ENCODE measurements at regions not wholly inside any gene's neighbourhood (a gene's known extent, or its start where the extent isn't known, plus 50 kb on each side); places are given as distances from the start of the nearest gene placed in this dataset.

- TF ChIP-seq, protein P1, sequence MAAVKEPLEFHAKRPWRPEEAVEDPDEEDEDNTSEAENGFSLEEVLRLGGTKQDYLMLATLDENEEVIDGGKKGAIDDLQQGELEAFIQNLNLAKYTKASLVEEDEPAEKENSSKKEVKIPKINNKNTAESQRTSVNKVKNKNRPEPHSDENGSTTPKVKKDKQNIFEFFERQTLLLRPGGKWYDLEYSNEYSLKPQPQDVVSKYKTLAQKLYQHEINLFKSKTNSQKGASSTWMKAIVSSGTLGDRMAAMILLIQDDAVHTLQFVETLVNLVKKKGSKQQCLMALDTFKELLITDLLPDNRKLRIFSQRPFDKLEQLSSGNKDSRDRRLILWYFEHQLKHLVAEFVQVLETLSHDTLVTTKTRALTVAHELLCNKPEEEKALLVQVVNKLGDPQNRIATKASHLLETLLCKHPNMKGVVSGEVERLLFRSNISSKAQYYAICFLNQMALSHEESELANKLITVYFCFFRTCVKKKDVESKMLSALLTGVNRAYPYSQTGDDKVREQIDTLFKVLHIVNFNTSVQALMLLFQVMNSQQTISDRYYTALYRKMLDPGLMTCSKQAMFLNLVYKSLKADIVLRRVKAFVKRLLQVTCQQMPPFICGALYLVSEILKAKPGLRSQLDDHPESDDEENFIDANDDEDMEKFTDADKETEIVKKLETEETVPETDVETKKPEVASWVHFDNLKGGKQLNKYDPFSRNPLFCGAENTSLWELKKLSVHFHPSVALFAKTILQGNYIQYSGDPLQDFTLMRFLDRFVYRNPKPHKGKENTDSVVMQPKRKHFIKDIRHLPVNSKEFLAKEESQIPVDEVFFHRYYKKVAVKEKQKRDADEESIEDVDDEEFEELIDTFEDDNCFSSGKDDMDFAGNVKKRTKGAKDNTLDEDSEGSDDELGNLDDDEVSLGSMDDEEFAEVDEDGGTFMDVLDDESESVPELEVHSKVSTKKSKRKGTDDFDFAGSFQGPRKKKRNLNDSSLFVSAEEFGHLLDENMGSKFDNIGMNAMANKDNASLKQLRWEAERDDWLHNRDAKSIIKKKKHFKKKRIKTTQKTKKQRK (IDR thresholded peaks at IDR 0.05; ENCODE audit: low read depth, low read length): no peak
- no peak for TF ChIP-seq NRF1 (conservative IDR thresholded peaks at IDR 0.05; ENCODE audit: low read depth, low read length)
- peak; percentile 44; the same call in 1 of the 2 replicates for TF ChIP-seq CBFB (IDR thresholded peaks at IDR 0.05; ENCODE audit: low read depth)
- no peak for TF ChIP-seq ZZZ3 (IDR thresholded peaks at IDR 0.05; ENCODE audit: control insufficient read depth, insufficient read length, low read depth)
- TF ChIP-seq GABPA (IDR thresholded peaks at IDR 0.05; ENCODE audit: low read depth): 0 out of 2 replicates have a peak, but pooled peaks have one; percentile 30
- TF ChIP-seq BHLHE40 (IDR thresholded peaks at IDR 0.05; ENCODE audit: borderline replicate concordance in 1 of 2, low read depth in 2 of 2, low read length in 1 of 2): peak; percentile 31 to 56; a peak in 2 of 4 replicates
- no peak for TF ChIP-seq NFYA (IDR thresholded peaks at IDR 0.05; ENCODE audit: borderline replicate concordance, low read depth, low read length)
- no peak for TF ChIP-seq MXI1 (IDR thresholded peaks at IDR 0.05; ENCODE audit: low read depth, low read length)
- no peak for TF ChIP-seq CHD4 (IDR thresholded peaks at IDR 0.05)
- no peak for TF ChIP-seq HSF1 (IDR thresholded peaks at IDR 0.05; ENCODE audit: low read depth, low read length)
- TF ChIP-seq HDGF (IDR thresholded peaks at IDR 0.05): no peak
- TF ChIP-seq NR2F1 (conservative IDR thresholded peaks at IDR 0.05): no peak
- no peak for TF ChIP-seq EGR1 (IDR thresholded peaks at IDR 0.05; ENCODE audit: borderline replicate concordance in 1 of 2, low read depth in 2 of 2, low read length in 2 of 2)
- TF ChIP-seq, protein P2, sequence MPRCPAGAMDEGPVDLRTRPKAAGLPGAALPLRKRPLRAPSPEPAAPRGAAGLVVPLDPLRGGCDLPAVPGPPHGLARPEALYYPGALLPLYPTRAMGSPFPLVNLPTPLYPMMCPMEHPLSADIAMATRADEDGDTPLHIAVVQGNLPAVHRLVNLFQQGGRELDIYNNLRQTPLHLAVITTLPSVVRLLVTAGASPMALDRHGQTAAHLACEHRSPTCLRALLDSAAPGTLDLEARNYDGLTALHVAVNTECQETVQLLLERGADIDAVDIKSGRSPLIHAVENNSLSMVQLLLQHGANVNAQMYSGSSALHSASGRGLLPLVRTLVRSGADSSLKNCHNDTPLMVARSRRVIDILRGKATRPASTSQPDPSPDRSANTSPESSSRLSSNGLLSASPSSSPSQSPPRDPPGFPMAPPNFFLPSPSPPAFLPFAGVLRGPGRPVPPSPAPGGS (IDR thresholded peaks at IDR 0.05; ENCODE audit: borderline replicate concordance, insufficient read depth, low read depth, low read length, poor library complexity, severe bottlenecking): no peak
- TF ChIP-seq YY1 (IDR thresholded peaks at IDR 0.05; ENCODE audit: low read depth, low read length): no peak
- TF ChIP-seq SREBF2 (IDR thresholded peaks at IDR 0.05; ENCODE audit: low read length): no peak
- TF ChIP-seq SPI1 (IDR thresholded peaks at IDR 0.05; ENCODE audit: borderline replicate concordance, insufficient read depth, low read depth, low read length): peak; percentile 44; the same call in 1 of the 2 replicates
- TF ChIP-seq KDM1A (IDR thresholded peaks at IDR 0.05; ENCODE audit: borderline replicate concordance): no peak
- TF ChIP-seq ATF2 (IDR thresholded peaks at IDR 0.05; ENCODE audit: low read length): no peak
- TF ChIP-seq RCOR1 (conservative IDR thresholded peaks at IDR 0.05; ENCODE audit: low read depth, low read length): no peak
- TF ChIP-seq BRCA1 (IDR thresholded peaks at IDR 0.05; ENCODE audit: low read depth, low read length): no peak
- TF ChIP-seq SMAD5 (IDR thresholded peaks at IDR 0.05; ENCODE audit: low read depth): no peak
- no peak for TF ChIP-seq TBL1XR1 (IDR thresholded peaks at IDR 0.05; ENCODE audit: low read depth, low read length)
Measured at GRCh38 chr7:86978808-86979506, 80.5 kb downstream of the ELAPOR2 start (continued).
